HUDEP-2 (cell line): ENCODE measurements at regions not wholly inside any gene's neighbourhood (a gene's known extent, or its start where the extent isn't known, plus 50 kb on each side); places are given as distances from the start of the nearest gene placed in this dataset.
"Not testable (repeated sequence)": the region's sequence is repeated elsewhere in the genome, so short reads cannot be mapped to it uniquely, and the experiment has no call there.

Source experiments
- DNase-seq, 76 experiments: peaks; one replicate each; lab custom pipeline; 2025; ENCODE audit not compliant: unreplicated experiment in 76 of 76; lab: John Stamatoyannopoulos, UW

GRCh38 chr2:239806276-239806675, 218.9 kb downstream of the NDUFA10 start:
- DNase-seq = no peak

GRCh38 chr2:239805414-239805813, 219.7 kb downstream of the NDUFA10 start:
- no peak for DNase-seq

- no peak for DNase-seq
Measured at GRCh38 chr2:239805043-239805329, 220.2 kb downstream of the NDUFA10 start.

DNA sequence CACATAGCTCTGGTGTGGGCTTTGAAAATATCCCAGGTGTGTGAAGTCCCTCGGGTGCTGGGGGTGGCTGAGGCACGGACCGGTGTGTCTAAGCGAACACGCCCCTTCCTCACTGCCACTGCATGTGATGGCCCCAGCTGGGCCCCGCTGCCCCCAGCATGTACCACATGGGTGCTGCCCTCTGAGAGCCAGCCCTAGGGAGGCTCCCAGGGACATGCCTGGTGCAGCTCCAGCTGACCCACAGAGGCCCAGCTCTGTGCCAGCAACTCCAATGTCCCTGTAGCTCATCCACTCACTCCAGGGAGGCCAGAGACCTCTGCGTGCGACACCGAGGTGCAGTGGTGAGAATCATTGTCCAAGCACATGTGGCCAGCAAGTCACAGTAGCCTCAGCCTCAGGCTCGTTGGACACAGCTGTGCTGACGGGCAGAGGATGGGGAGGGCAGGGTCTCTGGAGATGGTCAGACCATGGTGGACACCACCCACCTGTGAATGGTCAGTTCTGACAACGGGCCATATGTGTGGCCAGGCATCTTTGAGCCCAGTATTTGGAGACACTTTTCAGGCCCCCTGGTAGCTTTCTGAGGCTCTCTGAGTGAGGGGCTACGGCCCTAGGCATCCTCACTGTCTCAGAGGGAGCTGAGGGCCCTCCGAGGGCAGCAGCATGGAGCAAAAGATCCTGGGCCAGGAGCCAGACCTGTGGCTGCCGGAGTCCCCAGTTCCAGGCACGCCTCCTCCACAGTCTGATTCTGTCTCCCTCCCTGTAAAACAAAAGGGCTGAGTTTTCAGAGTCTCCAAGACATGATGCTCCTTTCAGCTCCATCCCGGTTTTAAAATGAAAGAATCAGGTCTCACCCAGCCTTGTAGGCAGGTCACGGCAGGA, 220.7 kb downstream of the NDUFA10 start:
- DNase-seq = no peak

DNA sequence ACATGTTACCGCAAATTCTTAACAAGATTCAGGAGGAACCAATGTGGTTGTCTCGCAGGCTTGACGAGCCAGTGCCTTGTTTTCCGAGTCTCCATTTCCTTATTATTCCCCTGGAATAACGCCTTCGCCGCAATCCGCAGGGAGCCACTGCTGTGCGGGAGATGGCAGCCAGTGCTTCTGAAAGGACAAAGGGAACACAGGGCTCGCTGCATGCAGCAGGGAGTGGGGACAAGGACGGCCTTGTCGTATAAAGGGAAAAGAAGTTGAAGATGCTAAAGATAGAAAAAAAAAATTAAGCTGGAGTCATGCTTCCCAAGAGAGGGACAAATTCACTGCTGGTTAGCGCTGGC, 221.4 kb downstream of the NDUFA10 start:
- no peak for DNase-seq

- DNase-seq = no peak
Measured at GRCh38 chr2:239803102-239803765, 221.9 kb downstream of the NDUFA10 start.

GRCh38 chr2:239802185-239802649, 222.9 kb downstream of the NDUFA10 start:
- no peak for DNase-seq

GRCh38 chr2:239801404-239802184, 223.5 kb downstream of the NDUFA10 start:
- no peak for DNase-seq

GRCh38 chr2:239800785-239801386, 224.3 kb downstream of the NDUFA10 start:
- no peak for DNase-seq

- DNase-seq = no peak
Measured at GRCh38 chr2:239797316-239797715, 227.8 kb downstream of the NDUFA10 start.

GRCh38 chr2:239795761-239796160, 229.4 kb downstream of the NDUFA10 start:
- not testable (repeated sequence) for DNase-seq

GRCh38 chr2:239793836-239794235, 231.3 kb downstream of the NDUFA10 start:
- DNase-seq = no peak

GRCh38 chr2:239793086-239793485, 232.1 kb downstream of the NDUFA10 start:
- DNase-seq = no peak

DNA sequence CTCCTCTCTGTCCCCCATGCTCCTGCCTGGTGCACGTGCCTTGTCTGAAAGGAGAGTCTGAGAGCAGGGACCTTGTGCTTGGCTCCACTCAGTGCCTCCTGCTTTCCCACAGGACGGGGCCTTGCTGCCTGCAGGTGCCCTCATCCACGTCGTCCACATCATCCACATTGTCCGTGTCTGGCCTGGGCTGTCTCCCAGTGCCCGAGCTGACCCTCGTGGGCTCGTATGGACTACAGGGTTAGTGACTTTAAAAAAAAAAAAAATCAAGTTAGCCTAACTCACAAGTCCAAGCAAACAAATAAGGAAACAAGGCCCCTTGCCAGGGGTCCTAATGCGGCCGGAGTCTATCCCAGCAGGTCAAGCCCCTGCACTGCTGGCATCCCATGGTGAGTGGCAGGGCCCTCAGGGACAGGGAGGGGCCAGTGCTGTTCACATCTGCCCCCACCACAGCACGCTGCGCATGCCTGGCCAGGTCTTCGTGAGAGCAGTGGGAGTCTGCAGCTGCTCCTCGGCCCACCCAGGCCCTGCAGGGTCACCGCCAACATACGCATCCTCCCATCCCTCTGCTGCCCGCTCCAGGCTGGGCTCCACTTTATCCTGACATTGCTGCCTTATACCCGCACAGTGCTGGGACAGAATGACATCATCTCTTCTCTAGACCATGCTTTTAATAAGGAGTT, 232.6 kb downstream of the NDUFA10 start:
- no peak for DNase-seq

DNA sequence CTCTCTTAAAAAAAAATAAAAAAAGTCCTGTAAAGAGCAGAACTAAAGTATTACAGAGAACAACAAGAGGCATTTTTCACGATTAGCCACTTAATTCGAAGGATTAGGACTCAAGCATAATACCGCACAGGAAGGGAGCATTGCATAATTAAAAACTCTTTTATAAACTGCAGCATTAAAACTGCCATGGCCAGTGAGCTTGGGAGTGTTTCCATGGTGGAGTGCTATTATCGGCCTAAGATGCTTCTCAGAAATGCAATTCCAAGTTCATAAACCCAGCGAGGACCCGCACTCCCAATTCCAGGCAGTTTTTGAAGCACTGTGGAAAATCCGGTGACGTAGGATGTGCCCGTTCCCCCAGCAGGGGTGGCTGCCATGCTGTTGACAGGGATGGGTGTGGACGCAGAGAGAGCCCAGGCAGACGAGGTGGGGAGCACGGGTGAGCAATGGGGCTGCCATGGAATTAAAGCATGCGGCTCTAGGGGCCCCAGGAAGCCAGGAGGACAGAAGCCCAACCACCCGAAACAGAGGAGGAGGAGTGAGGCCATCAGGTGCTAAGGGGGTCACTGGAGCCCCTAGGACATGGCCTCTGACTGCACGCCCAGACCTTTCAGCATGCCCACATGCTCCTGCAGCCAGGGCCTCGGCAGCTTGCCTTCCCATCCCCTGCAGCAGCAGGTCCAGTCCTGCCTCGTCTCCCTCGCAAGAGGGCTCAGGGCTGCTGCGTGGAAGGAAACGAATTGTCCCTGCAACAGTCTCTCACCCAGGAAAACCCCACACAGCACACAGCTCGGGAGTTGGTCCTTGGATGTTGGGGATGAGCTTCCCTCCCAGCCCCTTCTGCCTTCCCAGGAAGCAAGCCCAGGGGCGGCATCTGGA, 233.4 kb downstream of the NDUFA10 start:
- DNase-seq = no peak

- DNase-seq = no peak
Measured at GRCh38 chr2:239790721-239791120, 234.4 kb downstream of the NDUFA10 start.

DNA sequence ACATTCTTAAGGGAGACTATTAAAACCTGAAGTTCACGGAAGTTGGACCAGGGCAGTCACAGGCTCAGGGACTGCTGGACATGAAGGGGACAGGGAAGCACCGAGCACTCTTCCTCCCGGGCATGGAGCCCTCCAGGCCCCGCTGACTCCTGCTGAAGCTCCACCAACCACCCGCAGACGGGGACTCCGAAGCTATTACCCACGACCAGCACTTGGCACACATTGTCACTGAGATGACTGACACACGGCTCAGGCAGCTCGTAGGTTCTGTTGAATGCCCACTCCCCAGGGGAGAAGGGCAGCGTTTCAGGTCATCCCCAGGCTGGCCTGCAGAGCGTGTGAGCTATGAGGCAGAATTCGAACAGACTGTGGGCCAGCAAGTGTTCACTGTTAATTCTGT, 234.8 kb downstream of the NDUFA10 start:
- DNase-seq = no peak

GRCh38 chr2:239789711-239790110, 235.4 kb downstream of the NDUFA10 start:
- DNase-seq = no peak

GRCh38 chr2:239788576-239789098, 236.5 kb downstream of the NDUFA10 start:
- no peak for DNase-seq
